ENCODE measurements at regions not wholly inside any gene's neighbourhood (a gene's known extent, or its start where the extent isn't known, plus 50 kb on each side); places are given as distances from the start of the nearest gene placed in this dataset.

DNA sequence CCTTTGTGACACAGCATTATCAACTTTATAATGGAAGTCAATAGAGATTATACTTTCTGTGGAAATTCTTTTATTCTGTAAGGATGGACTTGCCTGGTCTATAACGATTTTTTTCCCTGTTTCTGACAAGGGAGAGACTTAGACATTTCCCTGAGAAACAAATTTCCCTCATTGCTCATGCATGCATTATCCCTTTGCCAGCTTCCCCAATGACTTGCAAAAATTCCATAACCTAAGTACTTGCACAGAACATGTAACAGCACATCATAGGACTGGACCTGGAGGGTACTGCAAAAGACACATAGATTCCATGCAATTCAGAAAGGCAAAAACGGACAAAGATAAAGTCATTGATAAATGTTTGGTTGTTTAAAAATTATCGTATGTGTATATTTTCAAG lies 166.7 kb downstream of the FHIP1A start:
- intact Hi-C loops (cut with DNase I): no loop called here
- no peak for TF ChIP-seq POLR2A (IDR thresholded peaks at IDR 0.05)
- TF ChIP-seq CTCF (IDR thresholded peaks at IDR 0.05): no peak
- Histone ChIP-seq H3K27ac (no peak overlapping the region), H3K4me1 (replicated peaks in 1 of 2) (no peaks in the 10 kb centered on the region), H3K36me3 (replicated peaks in 1 of 2) (no peaks in the 10 kb centered on the region), H3K4me3 (no peak overlapping the region), H3K9me3 (replicated peaks in 1 of 3) (no peaks in the 10 kb centered on the region), H3K27me3 (no peaks in the 10 kb centered on the region)
- DNase-seq: no peak
- 82 to 92% (median 87%) methylated on average over 3 of the region's 3 CpGs for WGBS, 4 donors

GRCh38 chr4:151576627-151577026 lies 167.7 kb downstream of the FHIP1A start:
- no peaks in the 10 kb centered on the region for H3K4me1 ChIP-seq (replicated peaks in 1 of 2)
- no peak for DNase-seq
- intact Hi-C loops (cut with DNase I): no loop called here
- no peak for TF ChIP-seq POLR2A (IDR thresholded peaks at IDR 0.05)
- no peak for TF ChIP-seq CTCF (IDR thresholded peaks at IDR 0.05)
- no peaks in the 10 kb centered on the region for H3K27me3 ChIP-seq
- no peak overlapping the region for H3K4me3 ChIP-seq
- no peaks in the 10 kb centered on the region for H3K9me3 ChIP-seq (replicated peaks in 1 of 3)
- no peaks in the 10 kb centered on the region for H3K36me3 ChIP-seq (replicated peaks in 1 of 2)
- no peak overlapping the region for H3K27ac ChIP-seq
- WGBS, 4 donors: 58 to 76% (median 69%) methylated on average over 1 of the region's 1 CpG

GRCh38 chr4:151581570-151581969 lies 172.6 kb downstream of the FHIP1A start:
- TF ChIP-seq POLR2A (IDR thresholded peaks at IDR 0.05) (no peak), CTCF (IDR thresholded peaks at IDR 0.05) (no peak)
- H3K27ac ChIP-seq: no peak overlapping the region
- no peak overlapping the region for H3K4me3 ChIP-seq
- intact Hi-C loops (cut with DNase I): no loop called here
- DNase-seq: no peak
- H3K9me3 ChIP-seq (replicated peaks in 1 of 3): no peaks in the 10 kb centered on the region
- 71 to 84% (median 74%) methylated on average over 2 of the region's 2 CpGs for WGBS, 4 donors
- H3K4me1 ChIP-seq (replicated peaks in 1 of 2): no peaks in the 10 kb centered on the region
- H3K27me3 ChIP-seq: no peaks in the 10 kb centered on the region
- no peaks in the 10 kb centered on the region for H3K36me3 ChIP-seq (replicated peaks in 1 of 2)

- whole genome bisulfite sequencing, 4 donors: 79 to 87% (median 84%) methylated on average over 4 of the region's 4 CpGs
- H3K27ac ChIP-seq: no peak overlapping the region
These were observed 173.1 kb downstream of the FHIP1A start for GRCh38 chr4:151582098-151582497.

More at GRCh38 chr4:151582098-151582497, 173.1 kb downstream of the FHIP1A start:
- Histone ChIP-seq H3K36me3 (replicated peaks in 1 of 2) (no peaks in the 10 kb centered on the region), H3K9me3 (replicated peaks in 1 of 3) (no peaks in the 10 kb centered on the region), H3K27me3 (no peaks in the 10 kb centered on the region), H3K4me3 (no peak overlapping the region), H3K4me1 (replicated peaks in 1 of 2) (peaks cover 0 to 4% of the 10 kb centered on the region in 2 donors)
- no peak for DNase-seq
- no peak for TF ChIP-seq CTCF (IDR thresholded peaks at IDR 0.05)
- intact Hi-C loops (cut with DNase I): no loop called here
